Caco-2 (cell line): ENCODE measurements at regions not wholly inside any gene's neighbourhood (a gene's known extent, or its start where the extent isn't known, plus 50 kb on each side); places are given as distances from the start of the nearest gene placed in this dataset.

ENCODE experiments used
- BruUV-seq: library from RNA; stranded (reverse); fragments of 400-500 nt; replicated peaks from 2 replicates; lab custom pipeline; 2021; lab: Mats Ljungman, UMichigan
- CTCF ChIA-PET: fragments of 300-600 bp; sonication (Branson Sonifier 250); formaldehyde crosslinking; loops from one replicate; lab custom pipeline; 2022; ENCODE audit warnings: antibody characterized with exemption; lab: Charles Lee
- POLR2A ChIA-PET: fragments of 300-600 bp; sonication (Branson Sonifier 250); formaldehyde crosslinking; loops from one replicate; lab custom pipeline; 2022; ENCODE audit warnings: antibody characterized with exemption; lab: Charles Lee
- DNase-seq, 2 experiments: peaks; one replicate each; pipeline versions ENCODE4 v3.0.0 to v3.0.0-alpha.2; 2020 to 2022
- H3K27me3 ChIP-seq: replicated peaks from 2 replicates; pipeline ENCODE4 v1.6.0; 2011; ENCODE audit warnings: low read length; ENCODE audit not compliant: control insufficient read depth, insufficient read depth
- H3K36me3 ChIP-seq: 2 replicates; pipeline ENCODE4 v1.5.1; 2011; ENCODE audit warnings: low read length; ENCODE audit not compliant: control insufficient read depth, insufficient read depth
- H3K4me1 ChIP-seq: fragments of 250-450 bp; sonication (Bioruptor Pico); 2 replicates; pipeline ENCODE4 v1.5.1; 2020; ENCODE audit warnings: mild to moderate bottlenecking
- H3K4me3 ChIP-seq: 2 replicates; pipeline ENCODE4 v1.5.1; 2011; ENCODE audit warnings: low read depth, mild to moderate bottlenecking, control low read depth, low read length
- H3K9me3 ChIP-seq: fragments of 250-450 bp; sonication (Bioruptor Pico); 2 replicates; pipeline ENCODE4 v1.5.1; 2020; ENCODE audit warnings: mild to moderate bottlenecking, moderate library complexity
- H3K27ac Mint-ChIP-seq: one replicate; pipeline ENCODE4 v1.8.0; 2022; ENCODE audit warnings: mixed read lengths; ENCODE audit not compliant: unreplicated experiment
- H3K27me3 Mint-ChIP-seq: one replicate; pipeline ENCODE4 v1.8.0; 2022; ENCODE audit warnings: mixed read lengths; ENCODE audit not compliant: insufficient read depth, unreplicated experiment
- H3K36me3 Mint-ChIP-seq: one replicate; pipeline ENCODE4 v1.8.0; 2022; ENCODE audit warnings: mild to moderate bottlenecking, mixed read lengths; ENCODE audit not compliant: insufficient read depth, unreplicated experiment
- H3K4me1 Mint-ChIP-seq: one replicate; pipeline ENCODE4 v1.8.0; 2022; ENCODE audit warnings: low read depth, mixed read lengths; ENCODE audit not compliant: unreplicated experiment
- H3K4me3 Mint-ChIP-seq: one replicate; pipeline ENCODE4 v1.8.0; 2022; ENCODE audit warnings: mild to moderate bottlenecking, moderate library complexity, mixed read lengths; ENCODE audit not compliant: unreplicated experiment
- H3K9me3 Mint-ChIP-seq: one replicate; pipeline ENCODE4 v1.8.0; 2022; ENCODE audit warnings: mixed read lengths; ENCODE audit not compliant: unreplicated experiment
- CTCF ChIP-seq, 2 experiments: fragments of 200-600 bp in 1 of 2; IDR thresholded peaks; 1 replicate in 1 of 2; 2 replicates in 1 of 2; pipeline versions ENCODE4 v1.5.1 to v1.8.0; 2011 to 2022; ENCODE audit warnings: antibody characterized with exemption in 1 of 2, control low read depth in 1 of 2, inconsistent platforms in 1 of 2, low read depth in 1 of 2, low read length in 1 of 2, mild to moderate bottlenecking in 1 of 2, moderate library complexity in 1 of 2; ENCODE audit not compliant: insufficient read depth in 1 of 2, severe bottlenecking in 1 of 2, unreplicated experiment in 1 of 2
- intact Hi-C: fragments of 100-400 bp; cut with micrococcal nuclease; formaldehyde crosslinking; loops from one replicate; pipeline ENCODE4 v1.10.0; 2022; ENCODE audit not compliant: unreplicated experiment

DNA sequence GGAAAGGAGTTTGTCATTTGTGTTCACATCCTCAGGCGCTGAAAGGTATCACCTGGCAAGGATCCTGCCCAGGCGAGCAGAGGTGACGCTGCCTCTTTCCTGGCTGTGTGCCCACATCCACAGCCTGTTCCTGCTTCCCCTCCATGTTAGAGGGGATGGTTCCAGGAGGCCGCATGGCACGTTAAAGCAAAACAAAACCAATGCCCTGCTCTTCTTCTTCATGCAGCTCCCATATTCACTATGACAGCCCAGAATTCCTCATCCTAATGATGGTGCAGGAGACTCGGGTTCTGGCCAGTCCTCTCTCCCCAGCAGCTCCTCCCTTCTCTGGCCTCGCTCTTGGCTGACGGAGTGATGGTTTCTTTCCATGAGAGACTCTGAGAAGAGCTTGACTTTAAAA is 678.5 kb upstream of the ANKRD30A start:
- Mint-ChIP-seq H3K27ac (no peak overlapping the region), H3K4me1 (peaks cover 9% of the 10 kb centered on the region), H3K36me3 (no peaks in the 10 kb centered on the region), H3K9me3 (peaks cover 6% of the 10 kb centered on the region), H3K27me3 (no peaks in the 10 kb centered on the region), H3K4me3 (no peak overlapping the region)
- Histone ChIP-seq H3K36me3 (no peaks in the 10 kb centered on the region), H3K9me3 (peaks cover 4% of the 10 kb centered on the region; the same call in 1 of the 2 replicates), H3K4me1 (peaks cover 7% of the 10 kb centered on the region), H3K4me3 (no peak overlapping the region), H3K27me3 (no peaks in the 10 kb centered on the region)
- TF ChIP-seq CTCF (IDR thresholded peaks at IDR 0.05; ENCODE audit: insufficient read depth in 1 of 2, low read depth in 1 of 2, low read length in 1 of 2, severe bottlenecking in 1 of 2, unreplicated experiment in 1 of 2), result no peak
- no peak for DNase-seq
- ChIA-PET POLR2A (no interaction called here), CTCF (no interaction called here)
- intact Hi-C loops, result no loop called here
- BruUV-seq, result no TSS peak

DNA sequence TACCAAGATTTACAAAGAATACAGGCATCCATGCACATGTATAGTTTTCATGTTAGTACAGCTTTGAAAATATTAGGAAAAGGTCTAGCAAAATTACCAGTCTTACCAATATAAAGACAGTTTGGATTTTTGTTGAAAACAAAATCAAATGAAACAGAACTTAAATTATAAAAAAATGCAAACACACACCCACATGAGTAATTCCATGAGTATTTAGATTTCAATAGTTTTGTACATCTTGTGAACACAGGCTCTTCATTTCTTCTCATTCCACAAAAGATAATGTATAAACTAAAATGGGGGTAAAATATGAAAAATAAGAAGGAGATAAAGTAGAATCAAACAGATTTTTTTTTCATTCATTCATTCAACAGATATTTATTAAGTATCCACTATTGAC is 682.2 kb upstream of the ANKRD30A start:
- H3K4me1 ChIP-seq, result peaks cover 9% of the 10 kb centered on the region
- Mint-ChIP-seq H3K27me3 (no peaks in the 10 kb centered on the region), H3K4me1 (no peaks in the 10 kb centered on the region), H3K27ac (no peak overlapping the region), H3K9me3 (peaks cover 16% of the 10 kb centered on the region), H3K36me3 (no peaks in the 10 kb centered on the region), H3K4me3 (no peak overlapping the region)
- intact Hi-C loops, result no loop called here
- H3K9me3 ChIP-seq, result peaks cover 4% of the 10 kb centered on the region; the same call in 1 of the 2 replicates
- no peak for DNase-seq
- BruUV-seq, result no TSS peak
- no peak overlapping the region for H3K4me3 ChIP-seq
- ChIA-PET CTCF (no interaction called here), POLR2A (no interaction called here)
- no peaks in the 10 kb centered on the region for H3K36me3 ChIP-seq
- no peak for TF ChIP-seq CTCF (IDR thresholded peaks at IDR 0.05; ENCODE audit: insufficient read depth in 1 of 2, low read depth in 1 of 2, low read length in 1 of 2, severe bottlenecking in 1 of 2, unreplicated experiment in 1 of 2)
- no peaks in the 10 kb centered on the region for H3K27me3 ChIP-seq

GRCh38 chr10:36441557-36441956 is 683.8 kb upstream of the ANKRD30A start:
- Mint-ChIP-seq H3K9me3 (peaks cover 16% of the 10 kb centered on the region), H3K4me3 (no peak overlapping the region), H3K27ac (no peak overlapping the region)

More at GRCh38 chr10:36441557-36441956, 683.8 kb upstream of the ANKRD30A start:
- no peak for DNase-seq
- BruUV-seq, result no TSS peak
- ChIA-PET POLR2A (no interaction called here), CTCF (no interaction called here)
- Histone ChIP-seq H3K4me3 (no peak overlapping the region), H3K27me3 (no peaks in the 10 kb centered on the region), H3K9me3 (peaks cover 4% of the 10 kb centered on the region; the same call in 1 of the 2 replicates), H3K36me3 (no peaks in the 10 kb centered on the region), H3K4me1 (peaks cover 9% of the 10 kb centered on the region)
- Mint-ChIP-seq H3K4me1 (no peaks in the 10 kb centered on the region), H3K36me3 (no peaks in the 10 kb centered on the region), H3K27me3 (no peaks in the 10 kb centered on the region)
- no peak for TF ChIP-seq CTCF (IDR thresholded peaks at IDR 0.05; ENCODE audit: insufficient read depth in 1 of 2, low read depth in 1 of 2, low read length in 1 of 2, severe bottlenecking in 1 of 2, unreplicated experiment in 1 of 2)
- intact Hi-C loops, result no loop called here
